ENCODE measurements at regions not wholly inside any gene's neighbourhood (a gene's known extent, or its start where the extent isn't known, plus 50 kb on each side); places are given as distances from the start of the nearest gene placed in this dataset.
A peak's percentile ranks its signal among the peaks of the same experiment; 100 is the strongest.
"Not testable (repeated sequence)": the region's sequence is repeated elsewhere in the genome, so short reads cannot be mapped to it uniquely, and the experiment has no call there.

- no peak for DNase-seq (ENCODE audit: low read depth)
Measured at GRCh38 chr10:129165076-129165720, 301.8 kb upstream of the MGMT start.

- DNase-seq (ENCODE audit: low read depth) = no peak
Measured at GRCh38 chr10:129165770-129166169, 301.3 kb upstream of the MGMT start.

GRCh38 chr10:129168660-129169059 lies 298.4 kb upstream of the MGMT start:
- DNase-seq (ENCODE audit: low read depth) = no peak

GRCh38 chr10:129169115-129169514 lies 297.9 kb upstream of the MGMT start:
- DNase-seq (ENCODE audit: low read depth) = no peak

- no peak for DNase-seq (ENCODE audit: low read depth)
Measured at GRCh38 chr10:129170812-129171211, 296.2 kb upstream of the MGMT start.

- no peak for DNase-seq (ENCODE audit: low read depth)
Measured at GRCh38 chr10:129171812-129172211, 295.2 kb upstream of the MGMT start.

- no peak for DNase-seq (ENCODE audit: low read depth)
Measured at GRCh38 chr10:129174232-129175014, 292.6 kb upstream of the MGMT start.

- DNase-seq (ENCODE audit: low read depth) = no peak
Measured at GRCh38 chr10:129179245-129179971, 287.6 kb upstream of the MGMT start.

- DNase-seq (ENCODE audit: low read depth) = no peak
Measured at GRCh38 chr10:129179972-129180678, 286.9 kb upstream of the MGMT start.

GRCh38 chr10:129184196-129184595 lies 282.8 kb upstream of the MGMT start:
- no peak for DNase-seq (ENCODE audit: low read depth)

- no peak for DNase-seq (ENCODE audit: low read depth)
Measured at GRCh38 chr10:129187331-129187730, 279.7 kb upstream of the MGMT start.

- no peak for DNase-seq (ENCODE audit: low read depth)
Measured at GRCh38 chr10:129191797-129192196, 275.2 kb upstream of the MGMT start.

GRCh38 chr10:129192344-129193128 lies 274.5 kb upstream of the MGMT start:
- peak; percentile 6 for DNase-seq (ENCODE audit: low read depth)

GRCh38 chr10:129193148-129193547 lies 273.9 kb upstream of the MGMT start:
- DNase-seq (ENCODE audit: low read depth) = peak; percentile 21

GRCh38 chr10:129194181-129194870 lies 272.7 kb upstream of the MGMT start:
- no peak for DNase-seq (ENCODE audit: low read depth)

GRCh38 chr10:129199826-129200225 lies 267.2 kb upstream of the MGMT start:
- no peak for DNase-seq (ENCODE audit: low read depth)

GRCh38 chr10:129203819-129204218 lies 263.2 kb upstream of the MGMT start:
- DNase-seq (ENCODE audit: low read depth) = no peak

GRCh38 chr10:129207297-129207696 lies 259.7 kb upstream of the MGMT start:
- DNase-seq (ENCODE audit: low read depth) = no peak

GRCh38 chr10:129210876-129211275 lies 256.2 kb upstream of the MGMT start:
- DNase-seq (ENCODE audit: low read depth) = no peak

- no peak for DNase-seq (ENCODE audit: low read depth)
Measured at GRCh38 chr10:129213256-129213655, 253.8 kb upstream of the MGMT start.

GRCh38 chr10:129213996-129214395 lies 253.0 kb upstream of the MGMT start:
- DNase-seq (ENCODE audit: low read depth) = not testable (repeated sequence)

Data from stromal cell of bone marrow (primary cell).